Tibial artery (tissue), 4 donors: ENCODE measurements at regions not wholly inside any gene's neighbourhood (a gene's known extent, or its start where the extent isn't known, plus 50 kb on each side); places are given as distances from the start of the nearest gene placed in this dataset.

ENCODE experiments used
- DNase-seq, 2 donors: peaks; one replicate each; pipeline ENCODE4 v3.0.0-alpha.2; 2019
- H3K27ac ChIP-seq, 2 donors: fragments of 200-600 bp; sonication (generic) in 1 of 2; 1 replicate in 1 of 2; 2 replicates in 1 of 2; pipeline ENCODE4 v1.5.1; 2018 to 2019; ENCODE audit warnings: mild to moderate bottlenecking in 1 of 2
- H3K27me3 ChIP-seq, 2 donors: fragments of 200-600 bp; sonication (generic) in 1 of 2; one replicate each; pipeline versions ENCODE4 v1.5.1 to v1.6.0; 2016 to 2019
- H3K36me3 ChIP-seq, 3 donors: fragments of 200-600 bp; sonication (generic) in 2 of 3; one replicate each; pipeline ENCODE4 v1.5.1; 2016 to 2019; ENCODE audit warnings: mild to moderate bottlenecking in 2 of 3
- H3K4me1 ChIP-seq, 4 donors: fragments of 200-600 bp; sonication (generic) in 2 of 4; 1 replicate in 3 of 4; 2 replicates in 1 of 4; pipeline ENCODE4 v1.5.1; 2016 to 2019
- H3K4me3 ChIP-seq, 2 donors: fragments of 200-600 bp; sonication (generic) in 1 of 2; 1 replicate in 1 of 2; 2 replicates in 1 of 2; pipeline ENCODE4 v1.5.1; 2018 to 2019; ENCODE audit warnings: mild to moderate bottlenecking in 2 of 2
- H3K9me3 ChIP-seq, 3 donors: fragments of 200-600 bp; sonication (generic) in 1 of 3; one replicate each; pipeline ENCODE4 v1.5.1; 2016 to 2019
- intact Hi-C: fragments of 100-400 bp; cut with DNase I; formaldehyde crosslinking; loops from one replicate; pipeline ENCODE4 v1.15.0; 2023; ENCODE audit warnings: low total_unique reads
- TF ChIP-seq, protein P1 (sequence below), 2 experiments: fragments of 200-600 bp in 1 of 2; fragments of 450-650 bp in 1 of 2; IDR thresholded peaks; one replicate each; pipeline ENCODE4 v1.5.1; 2017 to 2019; ENCODE audit warnings: antibody characterized with exemption in 2 of 2, mild to moderate bottlenecking in 1 of 2, moderate library complexity in 1 of 2

DNA sequence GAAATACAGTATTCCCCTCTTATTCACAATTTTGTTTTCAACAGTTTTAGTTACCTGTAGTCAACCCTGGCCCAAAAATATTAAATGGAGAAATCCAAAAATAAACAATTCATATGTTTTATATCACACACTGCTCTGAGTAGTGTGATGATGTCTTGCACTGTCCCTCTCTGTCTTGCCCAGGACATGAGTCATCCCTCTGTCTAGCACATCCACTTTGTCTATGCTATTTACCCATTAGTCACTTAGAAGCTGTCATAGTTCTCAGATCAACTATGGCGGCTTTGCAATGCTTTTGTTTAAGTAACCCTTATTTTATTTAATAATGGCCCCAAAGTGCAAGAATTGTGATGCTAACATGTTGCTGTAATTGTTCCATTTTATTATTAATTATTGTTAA lies 380.6 kb upstream of the REG3G start:
- intact Hi-C loops, result no loop called here

DNA sequence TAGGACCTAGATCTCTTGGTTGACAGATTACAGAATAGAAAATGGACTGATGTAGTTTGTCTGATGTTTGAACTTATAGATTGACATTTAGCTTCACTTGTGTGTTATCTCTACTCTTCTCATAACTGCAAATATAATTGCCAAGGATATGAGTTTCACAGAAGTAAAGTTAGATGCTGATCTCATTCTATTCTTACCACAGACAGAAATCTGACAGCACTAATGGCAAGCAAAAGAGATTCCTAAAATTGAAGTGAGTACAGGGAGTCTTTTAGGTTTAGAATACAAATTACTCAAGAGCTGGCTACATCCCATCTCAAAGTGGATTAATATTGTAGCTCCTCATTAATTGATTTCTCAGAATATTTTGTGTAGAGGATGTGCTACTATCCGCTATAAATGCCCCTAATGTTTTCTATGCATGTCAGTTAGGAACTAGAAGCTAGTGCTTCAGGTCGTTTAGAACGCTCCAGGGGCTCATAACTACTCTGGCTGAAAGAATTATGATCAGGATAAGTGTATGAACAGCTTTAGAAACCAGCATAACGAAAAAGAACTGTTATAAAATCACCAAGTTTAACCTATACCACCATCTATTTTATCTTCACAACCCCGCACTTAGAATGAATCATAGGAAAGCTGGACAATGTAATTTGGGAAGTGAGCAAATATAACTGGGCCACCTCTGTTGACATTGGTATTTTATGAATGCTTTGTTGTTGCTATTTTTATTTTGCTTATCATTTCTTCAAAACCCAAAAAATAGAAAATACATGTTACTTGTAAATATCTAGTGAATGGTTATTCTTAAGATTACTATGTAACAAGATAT lies 378.8 kb upstream of the REG3G start:
- TF ChIP-seq, protein P1, sequence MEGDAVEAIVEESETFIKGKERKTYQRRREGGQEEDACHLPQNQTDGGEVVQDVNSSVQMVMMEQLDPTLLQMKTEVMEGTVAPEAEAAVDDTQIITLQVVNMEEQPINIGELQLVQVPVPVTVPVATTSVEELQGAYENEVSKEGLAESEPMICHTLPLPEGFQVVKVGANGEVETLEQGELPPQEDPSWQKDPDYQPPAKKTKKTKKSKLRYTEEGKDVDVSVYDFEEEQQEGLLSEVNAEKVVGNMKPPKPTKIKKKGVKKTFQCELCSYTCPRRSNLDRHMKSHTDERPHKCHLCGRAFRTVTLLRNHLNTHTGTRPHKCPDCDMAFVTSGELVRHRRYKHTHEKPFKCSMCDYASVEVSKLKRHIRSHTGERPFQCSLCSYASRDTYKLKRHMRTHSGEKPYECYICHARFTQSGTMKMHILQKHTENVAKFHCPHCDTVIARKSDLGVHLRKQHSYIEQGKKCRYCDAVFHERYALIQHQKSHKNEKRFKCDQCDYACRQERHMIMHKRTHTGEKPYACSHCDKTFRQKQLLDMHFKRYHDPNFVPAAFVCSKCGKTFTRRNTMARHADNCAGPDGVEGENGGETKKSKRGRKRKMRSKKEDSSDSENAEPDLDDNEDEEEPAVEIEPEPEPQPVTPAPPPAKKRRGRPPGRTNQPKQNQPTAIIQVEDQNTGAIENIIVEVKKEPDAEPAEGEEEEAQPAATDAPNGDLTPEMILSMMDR (IDR thresholded peaks at IDR 0.05), result no peak
- intact Hi-C loops, result no loop called here
- H3K27me3 ChIP-seq, result no peaks in the 10 kb centered on the region
- DNase-seq, result no peak
- H3K36me3 ChIP-seq, result no peaks in the 10 kb centered on the region
- no peaks in the 10 kb centered on the region for H3K4me1 ChIP-seq
- H3K9me3 ChIP-seq, result no peaks in the 10 kb centered on the region
- H3K27ac ChIP-seq, result no peak overlapping the region
- no peak overlapping the region for H3K4me3 ChIP-seq

More for the DNA sequence above, 380.6 kb upstream of the REG3G start:
- Histone ChIP-seq H3K4me3 (no peak overlapping the region), H3K27me3 (no peaks in the 10 kb centered on the region), H3K27ac (no peak overlapping the region), H3K36me3 (no peaks in the 10 kb centered on the region), H3K4me1 (no peaks in the 10 kb centered on the region), H3K9me3 (no peaks in the 10 kb centered on the region)
- TF ChIP-seq, protein P1 (IDR thresholded peaks at IDR 0.05), result no peak
- no peak for DNase-seq

- Histone ChIP-seq H3K9me3 (no peaks in the 10 kb centered on the region), H3K36me3 (no peaks in the 10 kb centered on the region), H3K4me3 (no peak overlapping the region), H3K27ac (no peak overlapping the region), H3K4me1 (no peaks in the 10 kb centered on the region), H3K27me3 (no peaks in the 10 kb centered on the region)
- TF ChIP-seq, protein P1 (IDR thresholded peaks at IDR 0.05), result no peak
- no peak for DNase-seq
- intact Hi-C loops, result no loop called here
These were observed 376.9 kb upstream of the REG3G start for GRCh38 chr2:78648558-78648957.

DNA sequence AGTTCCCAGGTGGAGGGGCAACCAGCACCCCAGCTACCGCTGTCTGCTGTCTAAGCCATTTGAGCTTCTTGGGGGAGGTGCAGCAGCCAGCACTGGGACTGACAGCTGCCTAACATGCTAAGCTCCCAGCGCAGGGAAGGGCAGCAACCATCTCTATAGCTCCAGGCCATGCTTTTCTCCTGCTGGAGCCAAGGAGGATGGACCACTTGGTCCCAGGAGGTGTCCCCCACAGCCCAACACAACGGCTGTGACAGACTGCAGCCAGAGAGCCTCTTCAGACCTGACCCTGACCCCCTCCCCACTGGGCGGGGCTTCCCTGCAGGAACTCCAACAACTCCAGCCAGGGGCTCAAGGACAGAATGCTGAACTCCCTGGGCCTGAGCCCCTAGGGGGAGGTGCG lies 370.6 kb upstream of the REG3G start:
- Histone ChIP-seq H3K27me3 (no peaks in the 10 kb centered on the region), H3K4me1 (no peaks in the 10 kb centered on the region), H3K36me3 (no peaks in the 10 kb centered on the region), H3K27ac (no peak overlapping the region), H3K4me3 (no peak overlapping the region), H3K9me3 (peaks cover 0 to 9% (median 0%) of the 10 kb centered on the region in 3 donors)
- TF ChIP-seq, protein P1 (IDR thresholded peaks at IDR 0.05), result no peak
- DNase-seq, result no peak
- intact Hi-C loops, result no loop called here

GRCh38 chr2:78676921-78677696 lies 348.4 kb upstream of the REG3G start:
- H3K27me3 ChIP-seq, result no peaks in the 10 kb centered on the region
- H3K9me3 ChIP-seq, result no peaks in the 10 kb centered on the region
- H3K4me3 ChIP-seq, result no peak overlapping the region
- TF ChIP-seq, protein P1 (IDR thresholded peaks at IDR 0.05), result no peak
- H3K36me3 ChIP-seq, result no peaks in the 10 kb centered on the region
- intact Hi-C loops, result no loop called here
- no peak for DNase-seq
- H3K4me1 ChIP-seq, result no peaks in the 10 kb centered on the region
- no peak overlapping the region for H3K27ac ChIP-seq
